ENCODE measurements at regions not wholly inside any gene's neighbourhood (a gene's known extent, or its start where the extent isn't known, plus 50 kb on each side); places are given as distances from the start of the nearest gene placed in this dataset.

- no peak for TF ChIP-seq POLR2A (IDR thresholded peaks at IDR 0.05)
- TF ChIP-seq, protein P1, sequence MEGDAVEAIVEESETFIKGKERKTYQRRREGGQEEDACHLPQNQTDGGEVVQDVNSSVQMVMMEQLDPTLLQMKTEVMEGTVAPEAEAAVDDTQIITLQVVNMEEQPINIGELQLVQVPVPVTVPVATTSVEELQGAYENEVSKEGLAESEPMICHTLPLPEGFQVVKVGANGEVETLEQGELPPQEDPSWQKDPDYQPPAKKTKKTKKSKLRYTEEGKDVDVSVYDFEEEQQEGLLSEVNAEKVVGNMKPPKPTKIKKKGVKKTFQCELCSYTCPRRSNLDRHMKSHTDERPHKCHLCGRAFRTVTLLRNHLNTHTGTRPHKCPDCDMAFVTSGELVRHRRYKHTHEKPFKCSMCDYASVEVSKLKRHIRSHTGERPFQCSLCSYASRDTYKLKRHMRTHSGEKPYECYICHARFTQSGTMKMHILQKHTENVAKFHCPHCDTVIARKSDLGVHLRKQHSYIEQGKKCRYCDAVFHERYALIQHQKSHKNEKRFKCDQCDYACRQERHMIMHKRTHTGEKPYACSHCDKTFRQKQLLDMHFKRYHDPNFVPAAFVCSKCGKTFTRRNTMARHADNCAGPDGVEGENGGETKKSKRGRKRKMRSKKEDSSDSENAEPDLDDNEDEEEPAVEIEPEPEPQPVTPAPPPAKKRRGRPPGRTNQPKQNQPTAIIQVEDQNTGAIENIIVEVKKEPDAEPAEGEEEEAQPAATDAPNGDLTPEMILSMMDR (IDR thresholded peaks at IDR 0.05): no peak
- no peak for TF ChIP-seq POLR2AphosphoS5 (IDR thresholded peaks at IDR 0.05)
- TF ChIP-seq EP300 (IDR thresholded peaks at IDR 0.05): no peak
Observed at GRCh38 chr6:97677626-97678025, 394.6 kb upstream of the MMS22L start.

Data from gastroesophageal sphincter (tissue), 3 donors.